ENCODE measurements at regions not wholly inside any gene's neighbourhood (a gene's known extent, or its start where the extent isn't known, plus 50 kb on each side); places are given as distances from the start of the nearest gene placed in this dataset.
A peak's percentile ranks its signal among the peaks of the same experiment; 100 is the strongest.
"Not testable (repeated sequence)": the region's sequence is repeated elsewhere in the genome, so short reads cannot be mapped to it uniquely, and the experiment has no call there.

DNA sequence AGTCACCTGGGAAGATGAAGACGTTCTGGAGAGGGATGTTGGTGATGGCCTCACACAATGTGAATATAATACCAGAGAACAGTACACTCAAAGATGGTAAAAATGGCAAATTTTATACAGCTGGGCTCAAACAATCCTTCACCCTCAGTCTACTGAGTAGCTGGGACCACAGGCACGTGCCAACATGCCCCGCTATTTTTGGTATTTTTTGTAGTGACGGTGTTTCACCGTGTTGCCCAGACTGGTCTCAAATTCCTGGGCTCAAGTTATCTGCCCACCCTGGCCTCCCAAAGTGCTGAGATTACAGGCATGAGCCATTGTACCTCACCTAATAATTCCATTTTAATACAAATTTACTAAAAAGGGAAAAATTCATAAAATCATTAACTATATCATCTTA, 280.3 kb upstream of the HSFY2 start:
- no peak for DNase-seq (ENCODE audit: low spot score)

DNA sequence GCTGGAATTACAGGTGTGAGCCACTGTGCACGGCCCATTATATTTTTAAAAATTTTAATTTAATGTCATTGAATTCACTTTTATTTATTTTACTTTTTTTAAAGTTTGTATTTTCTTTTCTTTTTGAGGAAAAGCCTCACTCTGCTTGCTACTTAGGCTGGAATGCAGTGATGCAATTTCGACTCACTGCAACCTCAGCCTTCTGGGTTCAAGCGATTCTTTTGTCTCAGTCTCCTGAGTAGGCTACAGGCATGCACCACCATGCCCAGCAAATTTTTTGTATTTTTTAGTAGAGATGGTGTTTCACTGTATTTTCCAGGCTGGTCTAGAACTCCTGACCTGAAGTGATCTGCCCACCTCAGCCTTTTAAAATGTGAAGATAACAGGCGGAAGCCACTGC, 277.5 kb upstream of the HSFY2 start:
- no peak for DNase-seq (ENCODE audit: low spot score)

DNA sequence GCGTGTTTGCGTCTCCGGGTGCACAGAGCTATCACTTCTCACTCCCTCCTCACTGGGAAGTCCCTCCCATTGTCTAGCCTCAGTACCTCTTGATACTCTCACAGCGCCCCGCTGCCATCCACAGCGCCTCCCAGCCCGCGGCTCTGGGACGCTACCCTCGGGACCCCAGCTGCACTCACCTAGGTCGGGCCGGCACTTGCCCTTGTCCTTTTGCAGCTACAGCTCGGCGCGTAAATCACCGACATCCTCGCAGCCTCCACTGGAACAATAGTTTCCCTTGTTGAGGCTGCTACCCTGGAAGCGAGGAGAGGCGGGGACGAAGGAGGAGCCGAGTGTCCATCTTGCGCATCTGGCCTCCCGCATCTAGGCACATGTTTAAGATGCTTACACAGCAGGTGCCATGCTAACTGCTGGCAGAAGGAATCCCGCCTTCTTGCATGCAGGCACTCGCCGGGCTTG, 269.5 kb upstream of the HSFY2 start:
- DNase-seq (ENCODE audit: low spot score): no peak

DNA sequence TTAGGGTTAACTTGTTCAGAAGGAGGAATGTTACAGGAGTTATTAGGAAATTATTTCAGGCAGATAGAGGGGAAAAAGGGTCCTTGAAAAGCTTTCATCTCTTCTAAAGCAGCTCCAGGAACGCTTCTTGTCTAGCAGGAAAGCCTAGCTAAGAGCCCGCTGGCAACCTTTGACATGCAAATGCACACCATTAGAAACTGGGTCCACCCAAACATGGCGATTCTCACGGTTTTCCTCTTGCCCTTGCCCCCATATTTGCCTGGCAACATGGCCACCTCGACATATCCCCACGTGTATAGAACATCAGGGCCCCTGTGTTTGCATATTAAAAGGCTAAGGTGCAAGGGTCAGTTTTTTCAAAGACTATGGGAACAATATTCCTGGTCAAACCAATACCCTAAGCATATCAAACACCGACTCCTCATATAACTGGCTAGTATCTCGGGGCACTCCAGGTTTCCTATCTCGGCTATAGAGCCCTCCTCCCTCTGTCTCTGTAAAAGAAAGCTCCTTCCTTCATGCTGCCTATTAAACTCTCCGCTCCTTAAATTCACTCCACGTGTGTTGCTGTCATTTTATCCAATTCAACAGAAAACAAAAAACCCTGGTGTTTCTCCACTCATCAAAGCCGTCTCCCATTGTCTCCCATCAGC, 268.9 kb upstream of the HSFY2 start:
- DNase-seq (ENCODE audit: low spot score): no peak

DNA sequence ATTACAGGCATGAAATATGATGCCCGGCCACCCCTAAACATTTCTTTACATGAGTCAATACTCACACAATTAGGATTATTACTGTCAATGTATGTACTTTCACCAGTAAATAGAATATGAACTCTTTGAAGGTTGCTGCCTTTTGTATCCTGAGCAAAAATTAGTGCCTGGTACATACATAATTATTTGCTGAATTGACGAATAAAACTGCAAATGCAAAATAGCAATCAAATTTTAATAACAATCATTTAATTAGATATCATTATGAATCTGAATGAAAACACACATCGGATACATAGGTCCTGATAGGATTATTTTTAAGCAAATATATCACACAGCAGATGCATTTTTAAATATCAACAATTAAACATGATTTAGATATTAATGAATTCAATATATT, 253.1 kb upstream of the HSFY2 start:
- DNase-seq (ENCODE audit: low spot score): no peak

GRCh38 chrY:19023934-19024333, 250.4 kb upstream of the HSFY2 start:
- no peak for DNase-seq (ENCODE audit: low spot score)

DNA sequence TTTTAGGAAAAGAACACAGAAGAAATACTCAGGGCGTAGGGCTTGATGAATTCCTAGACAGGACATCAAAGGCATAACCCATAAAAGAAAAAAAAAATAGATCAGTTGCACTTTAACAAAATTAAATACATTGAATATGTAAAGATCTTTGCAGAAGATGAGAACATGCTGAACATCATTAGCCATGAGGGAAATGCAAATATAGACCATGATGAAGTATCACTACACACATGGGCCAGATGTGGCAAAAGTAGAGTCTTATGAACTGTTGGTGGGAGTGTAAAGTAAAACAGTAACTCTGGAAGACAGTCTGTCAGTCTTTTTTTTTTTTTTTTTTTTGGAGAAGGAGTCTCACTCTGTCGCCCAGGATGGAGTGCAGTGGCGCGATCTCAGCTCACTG, 246.7 kb upstream of the HSFY2 start:
- no peak for DNase-seq (ENCODE audit: low spot score)

DNA sequence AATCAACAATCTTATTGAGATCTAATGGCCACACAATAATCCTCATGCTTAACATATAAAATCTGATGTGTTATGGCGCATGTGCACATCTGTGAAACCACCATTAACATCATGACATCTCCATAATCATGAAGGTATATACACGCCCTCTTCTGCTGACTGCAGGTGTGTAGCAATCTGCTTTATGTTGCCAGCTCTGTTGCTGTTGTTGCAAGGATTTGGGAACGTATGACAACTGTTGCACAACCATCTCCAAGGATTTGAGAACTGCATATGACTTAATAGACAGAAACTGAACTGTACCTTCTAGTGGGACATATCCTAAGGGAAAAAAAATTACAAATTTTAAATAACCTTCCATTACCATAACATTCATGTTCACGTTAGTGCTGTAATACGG, 243.5 kb upstream of the HSFY2 start:
- no peak for DNase-seq (ENCODE audit: low spot score)

GRCh38 chrY:19015854-19016253, 242.3 kb upstream of the HSFY2 start:
- no peak for DNase-seq (ENCODE audit: low spot score)

GRCh38 chrY:19015213-19015612, 241.7 kb upstream of the HSFY2 start:
- DNase-seq (ENCODE audit: low spot score): no peak

- no peak for DNase-seq (ENCODE audit: low spot score)
Observed at GRCh38 chrY:19012985-19013384, 239.4 kb upstream of the HSFY2 start.

DNA sequence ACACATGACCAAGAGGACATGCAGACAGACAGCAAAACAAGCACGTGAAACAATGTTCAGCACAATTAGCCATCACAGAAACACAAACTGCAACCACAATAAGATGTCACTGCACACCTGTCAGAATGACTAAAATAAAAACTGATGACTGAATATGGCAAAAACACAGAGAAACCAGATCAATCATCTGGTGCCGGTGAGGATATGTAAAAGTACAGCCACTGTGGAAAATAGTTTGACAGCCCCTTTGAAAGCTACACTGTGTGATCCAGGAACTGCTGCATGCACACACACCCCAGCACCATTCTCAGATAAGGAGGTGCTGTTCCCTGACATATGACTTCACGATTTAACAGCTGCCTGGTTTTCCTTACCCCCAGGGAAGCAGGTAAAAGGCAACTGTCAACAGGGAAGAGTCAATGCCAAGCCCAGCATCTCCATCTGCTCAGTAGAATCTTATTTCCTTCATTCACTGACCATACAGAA, 238.1 kb upstream of the HSFY2 start:
- DNase-seq (ENCODE audit: low spot score): no peak

DNA sequence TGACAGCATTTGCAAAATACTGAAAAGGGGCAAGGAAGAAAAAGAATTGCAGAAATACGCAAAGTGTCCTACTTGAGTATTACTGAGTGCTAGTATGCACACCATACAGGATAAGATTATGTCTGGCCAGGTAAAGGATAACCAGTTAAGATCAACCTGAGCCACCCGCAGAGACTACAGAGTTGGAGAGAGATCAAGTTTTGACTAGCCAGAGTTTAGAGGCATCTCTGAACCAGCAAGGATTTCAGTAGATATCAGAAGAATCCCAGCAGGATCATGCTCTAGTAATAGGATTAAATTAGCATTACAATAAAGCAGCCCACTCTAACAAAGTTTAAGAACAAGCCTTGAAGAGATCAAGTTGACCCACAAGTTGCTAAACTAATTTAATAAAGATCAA, 232.7 kb upstream of the HSFY2 start:
- no peak for DNase-seq (ENCODE audit: low spot score)

DNA sequence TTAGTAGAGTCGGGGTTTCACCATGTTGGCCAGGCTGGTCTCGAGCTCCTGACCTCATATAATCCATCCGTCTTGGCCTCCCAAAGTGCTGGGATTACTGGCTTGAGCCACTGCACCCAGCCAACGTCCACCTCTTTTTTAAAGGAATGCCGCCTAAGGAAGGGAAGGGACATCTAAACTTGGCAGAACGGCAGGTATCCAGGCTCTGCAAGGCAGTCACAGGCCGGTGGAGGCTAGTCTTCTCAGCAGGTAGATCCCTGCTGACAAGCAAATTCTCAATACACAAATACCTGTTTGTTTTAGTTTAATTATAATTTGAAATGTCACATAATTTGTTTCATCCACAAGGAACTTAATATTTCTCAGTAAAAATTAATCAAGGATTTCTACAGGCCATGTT, 232.0 kb upstream of the HSFY2 start:
- no peak for DNase-seq (ENCODE audit: low spot score)

- peak; percentile 36 for DNase-seq (ENCODE audit: low spot score)
Observed at GRCh38 chrY:18997635-18998240, 224.2 kb upstream of the HSFY2 start.

DNA sequence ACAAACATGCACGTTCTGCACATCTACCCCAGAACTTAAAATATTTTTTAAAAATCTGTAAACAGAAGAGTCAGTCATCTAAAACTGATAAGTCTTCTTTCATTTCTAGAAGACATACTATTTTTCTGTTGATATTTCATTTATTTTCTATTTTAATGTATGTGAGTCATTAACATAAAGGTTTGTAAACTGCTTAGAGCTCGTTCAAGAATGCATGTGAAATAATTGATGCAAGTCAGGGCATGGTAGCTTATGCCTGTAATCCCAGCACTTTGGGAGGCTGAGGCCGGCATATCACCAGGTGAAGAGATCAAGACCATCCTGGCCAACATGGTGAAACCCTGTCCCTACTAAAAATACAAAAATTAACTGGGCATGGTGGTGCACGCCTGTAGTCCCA, 219.9 kb upstream of the HSFY2 start:
- no peak for DNase-seq (ENCODE audit: low spot score)

GRCh38 chrY:18992684-18993083, 219.1 kb upstream of the HSFY2 start:
- not testable (repeated sequence) for DNase-seq (ENCODE audit: low spot score)

DNA sequence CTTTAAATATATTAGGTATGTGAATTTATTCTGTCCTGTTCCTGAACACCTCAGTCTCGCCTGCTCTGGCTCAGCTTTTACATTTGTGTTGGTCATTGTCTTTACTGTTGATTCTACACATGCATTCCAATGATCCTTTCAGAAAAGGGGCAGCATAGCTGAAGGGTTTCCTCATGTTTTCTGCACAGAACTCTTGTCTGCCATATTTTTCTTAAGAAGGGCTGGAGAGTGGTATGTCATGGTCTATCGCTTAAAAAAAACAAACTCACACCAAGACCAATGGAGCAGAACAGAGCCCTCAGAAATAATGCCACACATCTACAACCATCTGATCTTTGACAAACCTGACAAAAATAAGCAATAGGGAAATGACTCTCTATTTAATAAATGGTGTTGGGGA, 215.8 kb upstream of the HSFY2 start:
- DNase-seq (ENCODE audit: low spot score): no peak

DNA sequence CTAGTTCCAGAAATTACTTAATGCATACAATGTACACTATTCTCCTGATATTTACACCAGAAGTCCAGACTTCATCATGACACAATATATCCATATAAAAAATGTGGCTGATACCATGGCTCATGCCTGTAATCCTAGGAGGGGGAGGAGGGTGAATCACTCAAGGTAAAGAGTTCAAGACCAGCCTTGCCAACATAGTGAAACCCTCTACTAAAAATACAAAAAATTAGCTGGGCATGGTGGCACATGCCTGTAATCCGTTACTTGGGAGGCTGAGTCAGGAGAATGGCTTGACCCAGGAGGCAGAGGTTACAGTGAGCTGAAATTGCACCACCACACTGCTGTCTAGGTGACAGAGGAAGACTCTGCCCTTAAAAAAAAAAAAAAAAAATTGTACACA, 192.5 kb upstream of the HSFY2 start:
- DNase-seq (ENCODE audit: low spot score): no peak

GRCh38 chrY:18958846-18959245, 185.3 kb upstream of the HSFY2 start:
- no peak for DNase-seq (ENCODE audit: low spot score)

DNA sequence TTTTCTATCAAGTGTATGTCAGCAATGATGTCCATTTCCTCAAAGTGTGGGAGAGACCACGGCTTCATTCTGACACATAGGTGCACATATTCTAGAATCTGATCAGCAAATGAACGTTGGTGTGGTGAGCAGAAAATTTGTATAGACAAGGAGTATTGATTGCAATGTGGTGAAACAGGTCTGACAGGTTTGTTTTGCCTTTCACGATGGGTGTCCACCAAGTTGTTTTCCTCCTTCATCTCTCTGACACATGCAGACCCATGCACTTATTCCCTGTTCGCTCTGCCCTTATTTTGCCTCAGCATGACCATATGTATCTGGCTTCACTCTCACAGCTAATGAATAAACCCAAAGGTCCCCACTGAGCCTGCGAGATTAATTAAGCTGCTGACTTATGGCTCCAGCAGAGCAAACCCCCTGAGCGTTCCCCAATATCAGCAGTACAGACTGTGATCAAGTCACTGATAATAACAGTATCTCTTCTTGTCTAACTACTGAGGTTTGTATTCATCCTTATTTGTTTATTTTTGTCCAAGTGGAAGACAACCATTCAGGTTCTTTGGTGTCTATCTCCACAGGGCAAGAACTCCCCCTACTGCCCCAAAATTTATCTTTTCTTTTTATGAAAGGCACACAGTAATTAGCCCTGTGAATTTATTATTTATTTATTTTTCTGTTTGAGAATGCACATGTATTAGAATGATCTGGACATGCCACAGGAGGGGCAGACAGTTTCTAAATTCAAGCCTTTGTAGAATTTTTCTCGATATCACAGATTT, 178.3 kb upstream of the HSFY2 start:
- DNase-seq (ENCODE audit: low spot score): no peak

DNA sequence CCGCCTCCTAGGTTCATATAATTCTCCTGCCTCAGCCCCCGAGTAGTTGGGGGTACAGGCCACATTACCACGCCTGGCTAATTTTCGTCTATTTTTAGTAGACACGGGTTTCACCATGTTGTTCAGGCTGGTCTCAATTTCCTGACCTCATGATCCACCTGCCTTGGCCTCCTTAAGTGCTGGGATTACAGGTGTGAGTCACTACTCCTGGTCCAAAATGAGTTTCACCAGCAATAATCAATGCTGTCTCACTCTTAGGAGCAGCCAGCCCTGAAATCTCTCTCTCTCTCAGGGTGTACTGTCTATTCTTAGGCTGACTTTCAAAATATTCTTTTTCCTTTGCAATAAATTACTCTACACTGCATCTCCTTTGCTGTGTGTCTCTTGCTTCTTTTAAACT, 177.5 kb upstream of the HSFY2 start:
- no peak for DNase-seq (ENCODE audit: low spot score)

GRCh38 chrY:18936831-18937230, 163.3 kb upstream of the HSFY2 start:
- DNase-seq (ENCODE audit: low spot score): no peak
